ENCODE measurements at regions not wholly inside any gene's neighbourhood (a gene's known extent, or its start where the extent isn't known, plus 50 kb on each side); places are given as distances from the start of the nearest gene placed in this dataset.
"Not testable (repeated sequence)": the region's sequence is repeated elsewhere in the genome, so short reads cannot be mapped to it uniquely, and the experiment has no call there.

- ChIA-PET POLR2A (no interaction called here), CTCF (no interaction called here)
- no peak for DNase-seq (ENCODE audit: low read depth, low spot score)
- TF ChIP-seq, protein P1, sequence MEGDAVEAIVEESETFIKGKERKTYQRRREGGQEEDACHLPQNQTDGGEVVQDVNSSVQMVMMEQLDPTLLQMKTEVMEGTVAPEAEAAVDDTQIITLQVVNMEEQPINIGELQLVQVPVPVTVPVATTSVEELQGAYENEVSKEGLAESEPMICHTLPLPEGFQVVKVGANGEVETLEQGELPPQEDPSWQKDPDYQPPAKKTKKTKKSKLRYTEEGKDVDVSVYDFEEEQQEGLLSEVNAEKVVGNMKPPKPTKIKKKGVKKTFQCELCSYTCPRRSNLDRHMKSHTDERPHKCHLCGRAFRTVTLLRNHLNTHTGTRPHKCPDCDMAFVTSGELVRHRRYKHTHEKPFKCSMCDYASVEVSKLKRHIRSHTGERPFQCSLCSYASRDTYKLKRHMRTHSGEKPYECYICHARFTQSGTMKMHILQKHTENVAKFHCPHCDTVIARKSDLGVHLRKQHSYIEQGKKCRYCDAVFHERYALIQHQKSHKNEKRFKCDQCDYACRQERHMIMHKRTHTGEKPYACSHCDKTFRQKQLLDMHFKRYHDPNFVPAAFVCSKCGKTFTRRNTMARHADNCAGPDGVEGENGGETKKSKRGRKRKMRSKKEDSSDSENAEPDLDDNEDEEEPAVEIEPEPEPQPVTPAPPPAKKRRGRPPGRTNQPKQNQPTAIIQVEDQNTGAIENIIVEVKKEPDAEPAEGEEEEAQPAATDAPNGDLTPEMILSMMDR (IDR thresholded peaks at IDR 0.05; ENCODE audit: low read depth, low read length): no peak
- Histone ChIP-seq H3K9me3 (ENCODE audit: control insufficient read depth, insufficient read depth, low read length) (peaks cover 4% of the 10 kb centered on the region; the same call in 1 of the 2 replicates), H3K27ac (ENCODE audit: low read depth, low read length) (no peak overlapping the region), H3K4me3 (ENCODE audit: low read depth, low read length) (no peak overlapping the region), H3K27me3 (ENCODE audit: control insufficient read depth, insufficient read depth, low read length) (no peaks in the 10 kb centered on the region)
These were observed 476.8 kb downstream of the CBLN4 start for GRCh38 chr20:55528482-55528881.

DNA sequence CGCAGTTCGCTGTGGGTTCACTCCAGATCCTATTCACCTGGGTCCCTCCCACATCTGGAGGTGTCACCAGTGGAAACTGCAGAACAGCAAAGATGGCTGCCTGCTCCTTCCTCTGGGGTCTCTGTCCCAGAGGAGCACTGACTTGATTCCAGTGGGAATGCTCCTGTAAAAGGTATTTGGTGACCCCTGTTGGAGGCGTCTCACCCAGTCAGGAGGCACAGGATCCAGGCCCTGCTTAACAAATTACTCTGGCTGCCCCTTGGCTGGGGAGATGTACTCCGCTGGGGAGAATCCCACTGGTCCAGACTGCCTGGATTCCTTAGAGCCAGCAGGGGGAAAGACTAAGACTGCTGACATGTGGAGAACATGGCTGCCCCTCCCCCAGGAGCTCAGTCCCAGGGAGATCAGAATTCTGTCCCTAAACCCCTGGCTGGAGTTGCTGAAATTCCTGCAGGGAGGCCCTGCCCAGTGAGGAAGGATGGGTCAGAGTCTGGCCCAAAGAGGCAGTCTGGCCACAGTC is 483.0 kb downstream of the CBLN4 start:
- ChIA-PET POLR2A (no interaction called here), CTCF (no interaction called here)
- TF ChIP-seq, protein P1 (IDR thresholded peaks at IDR 0.05; ENCODE audit: low read depth, low read length): no peak
- Histone ChIP-seq H3K27me3 (ENCODE audit: control insufficient read depth, insufficient read depth, low read length) (no peaks in the 10 kb centered on the region), H3K4me3 (ENCODE audit: low read depth, low read length) (no peak overlapping the region), H3K9me3 (ENCODE audit: control insufficient read depth, insufficient read depth, low read length) (peaks cover 15% of the 10 kb centered on the region), H3K27ac (ENCODE audit: low read depth, low read length) (no peak overlapping the region)
- DNase-seq (ENCODE audit: low read depth, low spot score): no peak

DNA sequence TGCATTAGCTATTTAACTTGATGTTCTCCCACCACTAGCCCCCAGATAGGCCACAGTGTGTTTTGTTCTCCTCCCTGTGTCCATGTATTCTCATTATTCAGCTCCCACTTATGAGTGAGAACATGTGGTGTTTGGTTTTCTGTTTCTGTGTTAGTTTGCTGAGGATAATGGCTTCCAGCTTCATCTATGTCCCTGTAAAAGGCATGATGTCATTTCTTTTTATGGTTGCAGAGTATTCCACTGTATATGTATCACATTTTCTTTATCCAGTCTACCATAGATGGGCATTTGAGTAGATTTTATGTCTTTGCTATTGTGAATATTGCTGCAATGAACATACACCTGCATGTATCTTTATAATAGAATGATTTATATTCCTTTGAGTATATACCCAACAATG is 487.7 kb downstream of the CBLN4 start:
- CTCF ChIA-PET; H3K9me3 ChIP-seq (ENCODE audit: control insufficient read depth, insufficient read depth, low read length); DNase-seq (ENCODE audit: low read depth, low spot score); H3K27ac ChIP-seq (ENCODE audit: low read depth, low read length); H3K27me3 ChIP-seq (ENCODE audit: control insufficient read depth, insufficient read depth, low read length); H3K4me3 ChIP-seq (ENCODE audit: low read depth, low read length); POLR2A ChIA-PET: not testable (repeated sequence)

DNA sequence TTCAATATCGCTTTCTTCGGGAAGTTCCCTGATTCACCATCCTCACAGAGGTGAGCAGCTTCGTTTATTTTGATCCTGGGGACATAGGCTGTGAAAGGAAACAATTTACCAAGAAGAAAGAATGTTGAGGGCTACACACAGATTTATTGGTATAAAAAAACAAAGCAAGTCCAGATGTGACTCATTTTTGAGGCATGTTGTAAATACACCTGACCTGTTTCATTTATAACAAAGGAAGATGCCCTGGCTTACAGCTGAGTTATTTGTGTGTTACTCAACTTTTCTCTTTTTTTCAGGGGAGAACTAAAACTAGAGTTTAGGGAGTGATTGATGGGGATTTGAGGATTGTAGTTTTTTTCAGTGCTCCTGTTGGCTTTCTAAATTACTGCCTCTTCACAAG is 489.5 kb downstream of the CBLN4 start:
- peaks cover 5% of the 10 kb centered on the region; the same call in 1 of the 2 replicates for H3K9me3 ChIP-seq (ENCODE audit: control insufficient read depth, insufficient read depth, low read length)
- H3K27me3 ChIP-seq (ENCODE audit: control insufficient read depth, insufficient read depth, low read length): no peaks in the 10 kb centered on the region
- CTCF ChIA-PET: no interaction called here
- TF ChIP-seq, protein P1 (IDR thresholded peaks at IDR 0.05; ENCODE audit: low read depth, low read length): no peak
- POLR2A ChIA-PET: no interaction called here
- no peak overlapping the region for H3K4me3 ChIP-seq (ENCODE audit: low read depth, low read length)
- DNase-seq (ENCODE audit: low read depth, low spot score): no peak
- H3K27ac ChIP-seq (ENCODE audit: low read depth, low read length): no peak overlapping the region

- Histone ChIP-seq H3K9me3 (ENCODE audit: control insufficient read depth, insufficient read depth, low read length) (peaks cover 5% of the 10 kb centered on the region; the same call in 1 of the 2 replicates), H3K27me3 (ENCODE audit: control insufficient read depth, insufficient read depth, low read length) (no peaks in the 10 kb centered on the region), H3K27ac (ENCODE audit: low read depth, low read length) (no peak overlapping the region), H3K4me3 (ENCODE audit: low read depth, low read length) (no peak overlapping the region)
- DNase-seq (ENCODE audit: low read depth, low spot score): no peak
- ChIA-PET CTCF (no interaction called here), POLR2A (no interaction called here)
- TF ChIP-seq, protein P1 (IDR thresholded peaks at IDR 0.05; ENCODE audit: low read depth, low read length): no peak
These were observed 490.8 kb downstream of the CBLN4 start for GRCh38 chr20:55514531-55514930.

GRCh38 chr20:55513954-55514353 is 491.4 kb downstream of the CBLN4 start:
- Histone ChIP-seq H3K4me3 (ENCODE audit: low read depth, low read length) (no peak overlapping the region), H3K9me3 (ENCODE audit: control insufficient read depth, insufficient read depth, low read length) (peaks cover 5% of the 10 kb centered on the region; the same call in 1 of the 2 replicates), H3K27ac (ENCODE audit: low read depth, low read length) (no peak overlapping the region), H3K27me3 (ENCODE audit: control insufficient read depth, insufficient read depth, low read length) (no peaks in the 10 kb centered on the region)
- DNase-seq (ENCODE audit: low read depth, low spot score): no peak
- TF ChIP-seq, protein P1 (IDR thresholded peaks at IDR 0.05; ENCODE audit: low read depth, low read length): no peak
- CTCF ChIA-PET: no interaction called here
- POLR2A ChIA-PET: no interaction called here

Data from AG04450 (cell line).